GM21737 (cell line): ENCODE measurements at regions not wholly inside any gene's neighbourhood (a gene's known extent, or its start where the extent isn't known, plus 50 kb on each side); places are given as distances from the start of the nearest gene placed in this dataset.
"Not testable (repeated sequence)": the region's sequence is repeated elsewhere in the genome, so short reads cannot be mapped to it uniquely, and the experiment has no call there.

Experiments used
- ATAC-seq: cut with Tn5 transposase; IDR thresholded peaks from one replicate; pipeline ENCODE4 v1.9.1; 2021; ENCODE audit warnings: mild to moderate bottlenecking, moderate library complexity; ENCODE audit not compliant: unreplicated experiment

DNA sequence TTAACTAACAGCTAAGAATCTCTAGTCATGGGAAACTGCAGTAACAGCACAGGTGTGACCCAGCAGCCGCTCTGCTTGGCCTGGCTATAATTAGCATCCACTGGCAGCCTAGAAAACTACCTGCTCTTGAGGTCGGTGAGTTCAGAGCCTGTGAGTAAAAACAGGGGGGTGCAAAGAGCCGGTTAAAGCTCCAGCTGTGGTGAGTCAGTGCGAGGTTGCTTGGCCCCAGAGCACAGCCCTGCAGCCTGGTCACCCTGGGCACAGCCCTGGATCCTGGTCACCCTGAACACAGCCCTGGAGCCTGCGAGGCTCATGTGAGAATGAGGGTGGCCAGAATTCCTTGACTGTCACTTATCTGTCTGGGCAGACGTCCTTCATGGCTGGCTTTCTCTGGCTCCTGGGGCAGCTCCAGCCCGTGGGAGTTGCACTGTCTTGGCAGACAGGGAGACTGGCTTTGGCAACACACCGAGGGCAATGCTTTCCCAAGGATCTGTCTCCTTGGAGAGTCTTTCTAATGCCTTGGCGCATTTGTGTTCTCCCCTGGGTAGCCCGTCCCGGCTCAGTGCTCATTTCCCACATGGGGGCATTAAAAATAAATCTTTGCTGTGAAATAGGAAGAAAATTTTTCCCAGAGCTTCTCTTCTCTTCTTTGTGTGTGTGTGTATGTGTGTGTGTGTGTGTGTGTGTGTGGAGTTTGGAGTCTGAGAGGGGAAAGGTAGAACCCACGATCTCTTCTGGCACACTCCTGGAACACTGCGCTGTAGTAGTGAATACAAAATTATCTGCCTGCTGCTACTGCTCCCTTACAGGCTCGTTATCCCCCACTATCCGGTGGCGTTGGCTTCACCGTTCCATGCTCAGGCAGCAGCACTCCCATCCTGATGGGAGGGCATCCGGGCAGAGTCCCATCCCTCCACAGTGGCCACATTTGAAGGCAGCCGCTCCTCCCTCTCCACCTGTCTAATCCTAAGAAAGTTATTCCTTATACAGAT is 250.2 kb upstream of the MEX3C start:
- no peak for ATAC-seq

- no peak for ATAC-seq
Observed at GRCh38 chr18:51448949-51449348, 251.5 kb upstream of the MEX3C start.

- ATAC-seq: no peak
Observed at GRCh38 chr18:51453594-51453993, 256.1 kb upstream of the MEX3C start.

DNA sequence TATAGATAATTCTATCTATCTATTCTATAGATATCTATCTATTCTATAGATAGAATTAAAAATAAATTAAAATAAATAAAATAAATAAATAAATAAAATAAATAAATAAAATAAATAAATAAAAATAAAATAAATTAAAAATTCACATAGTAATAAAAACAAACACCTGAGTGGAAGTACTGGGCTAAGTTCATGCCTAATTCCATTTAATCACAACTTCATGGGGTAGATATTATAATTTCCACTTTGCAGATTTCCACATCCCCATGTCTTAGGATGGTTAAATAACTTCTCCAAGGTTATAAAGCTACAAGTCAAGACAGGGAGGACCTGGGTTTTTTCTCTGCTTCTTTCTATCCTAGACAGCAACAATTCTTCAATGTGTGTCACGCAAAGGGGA is 261.4 kb upstream of the MEX3C start:
- no peak for ATAC-seq

GRCh38 chr18:51461956-51462355 is 264.5 kb upstream of the MEX3C start:
- no peak for ATAC-seq

DNA sequence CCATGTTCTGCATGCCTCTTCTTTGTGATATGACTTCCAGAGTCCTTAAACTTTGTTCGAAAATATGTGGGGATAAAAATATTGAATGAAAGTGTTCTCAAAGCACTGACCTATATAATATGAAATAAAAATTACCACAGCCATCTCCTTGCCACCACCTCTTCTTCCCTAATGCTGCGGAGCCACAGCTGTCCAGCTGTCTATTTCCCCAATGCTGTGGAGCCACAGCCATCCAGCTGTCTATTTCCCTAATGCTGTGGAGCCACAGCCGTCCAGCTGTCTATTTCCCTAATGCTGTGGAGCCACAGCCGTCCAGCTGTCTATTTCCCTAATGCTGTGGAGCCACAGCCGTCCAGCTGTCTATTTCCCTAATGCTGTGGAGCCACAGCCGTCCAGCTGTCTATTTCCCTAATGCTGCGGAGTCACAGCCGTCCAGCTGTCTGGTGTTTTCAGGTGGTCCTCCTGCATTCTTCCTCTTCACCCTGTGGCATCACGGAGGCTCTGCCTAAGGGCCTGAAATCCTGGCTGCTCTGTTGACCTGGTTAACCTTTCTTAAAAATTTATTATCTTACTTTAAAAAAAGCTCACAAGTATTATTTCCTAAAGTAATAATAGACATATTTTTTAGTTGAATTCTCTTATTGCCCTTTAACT is 266.1 kb upstream of the MEX3C start:
- no peak for ATAC-seq

DNA sequence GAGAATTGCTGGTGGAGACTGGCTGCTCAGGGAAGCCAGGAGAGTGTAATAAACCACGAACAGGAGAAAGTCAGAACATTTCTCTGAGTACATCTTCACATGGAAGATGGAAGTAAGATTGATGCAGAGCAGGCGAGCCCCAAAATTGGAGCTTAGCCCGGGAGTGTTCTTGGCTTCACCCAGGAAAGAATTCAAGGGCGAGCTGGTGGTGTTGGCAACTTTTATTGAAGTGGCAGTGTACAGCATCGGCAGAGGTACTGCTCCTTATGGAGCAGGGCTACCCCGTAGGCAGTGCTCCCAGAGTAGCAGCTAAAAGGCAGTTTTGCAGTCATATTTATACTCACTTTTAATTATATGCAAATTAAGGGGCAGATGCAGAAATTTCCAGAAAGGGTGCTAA is 281.4 kb upstream of the MEX3C start:
- ATAC-seq: no peak

DNA sequence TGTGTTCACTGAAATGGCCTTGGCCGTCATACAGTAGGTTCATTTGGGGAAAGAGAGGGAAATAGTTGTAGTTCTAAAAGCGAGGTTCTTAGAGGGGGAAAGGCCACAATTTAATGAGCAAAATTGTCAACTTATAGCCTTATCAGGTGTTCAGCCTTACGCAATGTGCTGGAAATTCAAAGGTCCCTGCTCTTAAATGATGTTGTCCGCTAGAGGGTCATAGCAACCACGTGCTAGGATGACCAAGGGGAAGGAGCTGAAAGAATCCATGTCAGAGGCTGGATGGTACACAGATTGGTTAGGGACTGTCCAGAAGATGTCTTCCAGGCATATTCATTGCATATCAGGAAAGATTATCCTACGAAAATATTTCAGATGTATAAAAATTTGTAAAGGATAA is 282.3 kb upstream of the MEX3C start:
- ATAC-seq: no peak

DNA sequence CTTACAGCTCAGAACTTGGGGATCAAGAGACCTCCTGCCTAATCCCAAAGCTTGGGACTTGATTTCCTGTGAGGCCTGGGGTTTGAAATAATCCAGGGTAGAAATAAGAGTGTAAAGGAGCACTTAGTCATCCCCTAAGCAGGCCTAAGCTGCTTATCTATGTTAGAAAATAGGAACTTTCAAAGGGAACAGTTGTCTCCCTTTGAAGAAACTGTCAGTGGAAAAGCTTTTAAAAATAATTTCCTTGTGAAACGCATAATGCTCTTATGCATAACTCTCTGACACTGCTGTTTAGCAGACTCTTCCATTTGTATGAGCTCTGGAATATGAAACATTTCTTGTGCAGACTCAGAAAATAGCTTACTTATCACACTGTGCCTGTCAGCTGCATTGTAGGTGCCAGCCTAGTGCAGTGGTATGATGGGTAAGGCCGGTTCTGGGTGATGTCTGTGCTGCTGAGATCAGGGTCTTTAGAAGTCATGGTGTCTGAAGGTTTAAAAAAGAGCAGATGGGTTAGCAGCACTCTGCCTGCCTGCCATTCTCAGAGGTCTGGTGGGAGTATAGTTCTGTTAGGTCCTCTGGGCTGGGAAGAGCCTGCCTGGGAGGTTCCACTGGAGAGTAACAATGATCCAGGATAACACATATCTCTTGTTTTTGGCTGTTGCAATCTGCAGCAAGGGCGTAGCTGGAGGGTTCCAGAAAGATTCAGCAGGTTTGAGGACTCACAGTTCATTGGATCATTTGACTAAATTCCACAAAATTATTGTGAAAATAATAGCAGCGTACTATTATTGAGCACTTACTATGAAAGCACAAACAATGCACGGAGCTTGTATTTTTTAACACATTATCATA is 283.2 kb upstream of the MEX3C start:
- ATAC-seq: no peak

DNA sequence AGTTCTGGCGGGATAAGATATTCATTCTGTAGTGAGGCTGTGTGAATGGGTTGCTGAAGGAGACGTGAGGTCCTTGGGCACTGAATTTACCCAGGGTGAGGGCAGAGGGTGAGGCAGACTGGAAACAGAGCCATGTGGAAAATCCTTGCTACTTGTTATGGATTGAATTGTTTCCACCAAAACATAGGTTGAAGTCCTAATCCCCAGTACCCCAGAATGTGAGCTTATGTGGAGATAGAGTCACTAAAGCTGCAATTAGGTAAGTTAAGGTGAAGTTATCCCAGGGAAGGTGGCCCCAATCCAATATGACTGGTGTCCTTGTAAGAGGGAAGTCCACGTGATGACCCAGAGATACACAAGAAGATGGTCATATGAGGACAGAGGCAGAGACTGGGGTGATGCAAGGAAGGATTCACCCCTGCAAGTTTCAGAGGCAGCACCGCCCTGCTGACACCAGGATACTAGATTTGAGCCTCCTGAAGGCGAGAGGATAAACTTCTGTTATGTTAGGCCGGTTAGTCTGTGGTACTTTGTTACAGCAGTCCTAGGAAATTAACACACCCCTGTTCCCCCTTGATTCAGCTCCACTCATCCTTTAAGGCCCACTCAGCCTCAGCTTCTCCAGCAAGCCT is 289.4 kb upstream of the MEX3C start:
- ATAC-seq: no peak

GRCh38 chr18:51490417-51490816 is 292.9 kb upstream of the MEX3C start:
- ATAC-seq: no peak

GRCh38 chr18:51490860-51491259 is 293.4 kb upstream of the MEX3C start:
- no peak for ATAC-seq

- no peak for ATAC-seq
Observed at GRCh38 chr18:51491678-51492372, 294.3 kb upstream of the MEX3C start.

DNA sequence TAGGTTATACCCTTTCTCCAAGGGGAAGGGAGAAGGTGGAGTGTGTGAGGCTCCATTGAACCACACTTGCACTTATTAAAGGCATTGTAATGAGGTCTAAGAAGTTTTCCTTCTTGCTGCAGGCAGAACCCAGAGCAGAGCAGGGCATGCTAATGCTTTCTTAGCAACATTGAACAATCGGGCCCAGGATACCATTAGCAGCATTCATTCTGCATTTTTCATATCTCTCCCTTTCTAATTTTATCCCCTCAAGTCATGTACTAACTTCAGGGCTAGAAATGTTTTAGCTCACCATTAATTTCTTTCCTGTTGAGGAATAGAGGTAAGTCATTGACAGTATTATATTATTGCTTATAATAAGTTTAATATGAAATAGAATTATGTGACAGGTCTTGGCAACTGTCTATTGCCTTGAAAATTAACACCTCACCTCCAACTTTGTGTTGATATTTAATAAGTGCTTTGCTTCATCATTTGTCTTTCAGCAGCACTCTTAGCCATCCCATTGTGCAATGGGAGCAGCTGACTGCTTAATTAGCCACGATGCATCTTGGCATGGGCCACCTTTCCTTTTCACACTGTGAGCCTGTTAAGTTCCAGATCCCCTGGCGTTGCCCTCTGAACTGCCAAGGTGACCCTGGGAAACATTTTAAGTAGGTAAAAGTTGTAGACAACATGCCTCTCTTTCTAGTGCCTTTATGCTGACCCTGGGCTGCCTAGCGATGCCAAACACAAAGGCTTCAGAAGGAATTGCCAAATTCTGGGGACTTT is 300.8 kb upstream of the MEX3C start:
- ATAC-seq: no peak

GRCh38 chr18:51503351-51503750 is 305.9 kb upstream of the MEX3C start:
- ATAC-seq: no peak

- no peak for ATAC-seq
Observed at GRCh38 chr18:51506811-51507210, 309.3 kb upstream of the MEX3C start.

DNA sequence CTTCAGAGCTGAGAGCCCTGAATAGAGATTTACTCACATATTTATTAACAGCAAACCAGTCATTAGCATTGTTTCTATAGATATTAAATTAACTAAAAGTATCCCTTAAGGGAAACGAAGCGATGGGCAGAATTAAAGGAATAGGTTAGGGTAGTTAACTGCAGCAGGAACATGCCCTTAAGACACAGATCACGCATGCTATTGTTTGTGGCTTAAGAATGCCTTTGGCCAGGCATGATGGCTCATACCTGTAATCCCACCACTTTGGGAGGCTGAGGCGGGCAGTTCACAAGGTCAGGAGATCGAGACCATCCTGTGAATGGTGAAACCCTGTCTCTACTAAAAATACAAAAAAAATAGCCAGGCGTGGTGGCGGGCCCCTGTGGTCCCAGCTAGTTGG is 310.9 kb upstream of the MEX3C start:
- not testable (repeated sequence) for ATAC-seq

- ATAC-seq: no peak
Observed at GRCh38 chr18:51510020-51510419, 312.5 kb upstream of the MEX3C start.

GRCh38 chr18:51513517-51513916 is 316.0 kb upstream of the MEX3C start:
- no peak for ATAC-seq
